Muscle layer of duodenum (tissue), 2 donors: ENCODE measurements at regions not wholly inside any gene's neighbourhood (a gene's known extent, or its start where the extent isn't known, plus 50 kb on each side); places are given as distances from the start of the nearest gene placed in this dataset.

Experiments
- H3K27ac ChIP-seq: one replicate; pipeline ENCODE4 v1.7.0; 2013; ENCODE audit warnings: mild to moderate bottlenecking, low read length
- H3K27me3 ChIP-seq: one replicate; pipeline ENCODE4 v1.7.0; 2013; ENCODE audit warnings: low read depth, mild to moderate bottlenecking, control low read depth, low read length
- H3K36me3 ChIP-seq, 2 donors: one replicate each; pipeline ENCODE4 v1.7.0; 2013; ENCODE audit warnings: low read length in 2 of 2, control low read depth in 1 of 2, mild to moderate bottlenecking in 1 of 2; ENCODE audit not compliant: insufficient read depth in 2 of 2, control insufficient read depth in 1 of 2
- H3K4me1 ChIP-seq, 2 donors: one replicate each; pipeline ENCODE4 v1.7.0; 2013; ENCODE audit warnings: low read length in 2 of 2, mild to moderate bottlenecking in 2 of 2, control low read depth in 1 of 2, moderate library complexity in 1 of 2; ENCODE audit not compliant: insufficient read depth in 2 of 2, control insufficient read depth in 1 of 2
- H3K4me3 ChIP-seq, 2 donors: one replicate each; pipeline ENCODE4 v1.7.0; 2013; ENCODE audit warnings: low read length in 2 of 2, low read depth in 1 of 2, mild to moderate bottlenecking in 1 of 2
- H3K9me3 ChIP-seq, 2 donors: one replicate each; pipeline ENCODE4 v1.7.0; 2013; ENCODE audit warnings: low read length in 2 of 2, control low read depth in 1 of 2, mild to moderate bottlenecking in 1 of 2; ENCODE audit not compliant: control insufficient read depth in 1 of 2
- donor health status: healthy.

GRCh38 chr5:117271656-117272055, 697.0 kb upstream of the SEMA6A start:
- Histone ChIP-seq H3K9me3 (peaks cover 0 to 4% of the 10 kb centered on the region in 2 donors), H3K27ac (no peak overlapping the region), H3K36me3 (no peaks in the 10 kb centered on the region), H3K4me1 (no peaks in the 10 kb centered on the region), H3K27me3 (no peaks in the 10 kb centered on the region), H3K4me3 (no peak overlapping the region)

GRCh38 chr5:117266280-117266679, 691.7 kb upstream of the SEMA6A start:
- H3K4me1 ChIP-seq: peaks cover 0 to 8% of the 10 kb centered on the region in 2 donors
- H3K27ac ChIP-seq: no peak overlapping the region
- H3K27me3 ChIP-seq: no peaks in the 10 kb centered on the region
- H3K36me3 ChIP-seq: no peaks in the 10 kb centered on the region
- H3K9me3 ChIP-seq: peaks cover 3 to 9% of the 10 kb centered on the region in 2 donors
- H3K4me3 ChIP-seq: no peak overlapping the region

- Histone ChIP-seq H3K36me3 (no peaks in the 10 kb centered on the region), H3K4me1 (peaks cover 0 to 8% of the 10 kb centered on the region in 2 donors), H3K4me3 (no peak overlapping the region), H3K27ac (no peak overlapping the region), H3K27me3 (no peaks in the 10 kb centered on the region), H3K9me3 (peaks cover 3 to 9% of the 10 kb centered on the region in 2 donors)
Observed at GRCh38 chr5:117263231-117263630, 688.6 kb upstream of the SEMA6A start.

- Histone ChIP-seq H3K4me3 (no peak overlapping the region), H3K27ac (no peak overlapping the region), H3K9me3 (peaks cover 3 to 9% of the 10 kb centered on the region in 2 donors), H3K27me3 (no peaks in the 10 kb centered on the region), H3K36me3 (no peaks in the 10 kb centered on the region), H3K4me1 (peaks cover 0 to 8% of the 10 kb centered on the region in 2 donors)
Observed at GRCh38 chr5:117262572-117263131, 688.0 kb upstream of the SEMA6A start.

- no peaks in the 10 kb centered on the region for H3K36me3 ChIP-seq
- H3K27me3 ChIP-seq: no peaks in the 10 kb centered on the region
- no peak overlapping the region for H3K4me3 ChIP-seq
- H3K27ac ChIP-seq: no peak overlapping the region
- H3K9me3 ChIP-seq: peaks cover 3 to 9% of the 10 kb centered on the region in 2 donors
- peaks cover 0 to 8% of the 10 kb centered on the region in 2 donors for H3K4me1 ChIP-seq
Observed at GRCh38 chr5:117261948-117262571, 687.4 kb upstream of the SEMA6A start.

GRCh38 chr5:117255211-117256027, 680.8 kb upstream of the SEMA6A start:
- Histone ChIP-seq H3K4me1 (no peaks in the 10 kb centered on the region), H3K4me3 (no peak overlapping the region), H3K9me3 (no peaks in the 10 kb centered on the region), H3K27ac (no peak overlapping the region), H3K36me3 (no peaks in the 10 kb centered on the region), H3K27me3 (no peaks in the 10 kb centered on the region)

GRCh38 chr5:117252566-117252965, 677.9 kb upstream of the SEMA6A start:
- H3K27me3 ChIP-seq: no peaks in the 10 kb centered on the region
- H3K4me1 ChIP-seq: peaks cover 0 to 3% of the 10 kb centered on the region in 2 donors
- H3K27ac ChIP-seq: no peak overlapping the region
- H3K9me3 ChIP-seq: no peaks in the 10 kb centered on the region
- H3K36me3 ChIP-seq: no peaks in the 10 kb centered on the region
- no peak overlapping the region for H3K4me3 ChIP-seq

GRCh38 chr5:117249086-117249815, 674.6 kb upstream of the SEMA6A start:
- no peak overlapping the region for H3K27ac ChIP-seq
- H3K4me3 ChIP-seq: no peak overlapping the region
- no peaks in the 10 kb centered on the region for H3K9me3 ChIP-seq
- no peaks in the 10 kb centered on the region for H3K27me3 ChIP-seq
- peaks cover 0 to 3% of the 10 kb centered on the region in 2 donors for H3K4me1 ChIP-seq
- no peaks in the 10 kb centered on the region for H3K36me3 ChIP-seq

GRCh38 chr5:117246424-117246823, 671.8 kb upstream of the SEMA6A start:
- H3K4me3 ChIP-seq: no peak overlapping the region
- no peaks in the 10 kb centered on the region for H3K36me3 ChIP-seq
- H3K4me1 ChIP-seq: peaks cover 0 to 3% of the 10 kb centered on the region in 2 donors
- H3K27ac ChIP-seq: no peak overlapping the region
- H3K9me3 ChIP-seq: no peaks in the 10 kb centered on the region
- H3K27me3 ChIP-seq: no peaks in the 10 kb centered on the region

GRCh38 chr5:117245130-117245529, 670.5 kb upstream of the SEMA6A start:
- H3K36me3 ChIP-seq: no peaks in the 10 kb centered on the region
- H3K4me3 ChIP-seq: no peak overlapping the region
- no peaks in the 10 kb centered on the region for H3K9me3 ChIP-seq
- no peak overlapping the region for H3K27ac ChIP-seq
- H3K4me1 ChIP-seq: peaks cover 0 to 3% of the 10 kb centered on the region in 2 donors
- H3K27me3 ChIP-seq: no peaks in the 10 kb centered on the region

GRCh38 chr5:117242028-117242427, 667.4 kb upstream of the SEMA6A start:
- Histone ChIP-seq H3K4me1 (no peaks in the 10 kb centered on the region), H3K27ac (no peak overlapping the region), H3K4me3 (no peak overlapping the region), H3K27me3 (no peaks in the 10 kb centered on the region), H3K36me3 (no peaks in the 10 kb centered on the region), H3K9me3 (no peaks in the 10 kb centered on the region)
